ENCODE measurements at regions not wholly inside any gene's neighbourhood (a gene's known extent, or its start where the extent isn't known, plus 50 kb on each side); places are given as distances from the start of the nearest gene placed in this dataset.

DNA sequence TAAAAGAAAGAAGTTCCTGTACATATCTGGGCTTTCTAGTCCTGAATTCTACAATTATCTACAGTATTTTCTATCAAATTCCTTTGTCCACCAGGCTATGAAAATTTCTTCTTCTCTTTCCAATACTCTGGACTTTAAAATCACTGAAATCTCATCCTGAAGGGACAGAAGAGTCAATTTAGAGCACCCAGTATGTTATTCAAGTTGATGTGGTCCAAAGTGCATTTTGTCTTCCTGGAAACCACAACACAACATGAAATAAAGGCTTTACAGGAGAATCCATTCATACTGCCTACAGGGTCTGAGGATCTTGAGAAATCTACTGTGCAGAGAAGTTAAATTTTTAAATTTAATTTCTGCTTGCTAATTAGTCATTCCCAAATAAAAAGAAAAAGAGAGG, 94.9 kb upstream of the ADGRF1 start:
- no peak for TF ChIP-seq POLR2A (IDR thresholded peaks at IDR 0.05)
- TF ChIP-seq, protein P1, sequence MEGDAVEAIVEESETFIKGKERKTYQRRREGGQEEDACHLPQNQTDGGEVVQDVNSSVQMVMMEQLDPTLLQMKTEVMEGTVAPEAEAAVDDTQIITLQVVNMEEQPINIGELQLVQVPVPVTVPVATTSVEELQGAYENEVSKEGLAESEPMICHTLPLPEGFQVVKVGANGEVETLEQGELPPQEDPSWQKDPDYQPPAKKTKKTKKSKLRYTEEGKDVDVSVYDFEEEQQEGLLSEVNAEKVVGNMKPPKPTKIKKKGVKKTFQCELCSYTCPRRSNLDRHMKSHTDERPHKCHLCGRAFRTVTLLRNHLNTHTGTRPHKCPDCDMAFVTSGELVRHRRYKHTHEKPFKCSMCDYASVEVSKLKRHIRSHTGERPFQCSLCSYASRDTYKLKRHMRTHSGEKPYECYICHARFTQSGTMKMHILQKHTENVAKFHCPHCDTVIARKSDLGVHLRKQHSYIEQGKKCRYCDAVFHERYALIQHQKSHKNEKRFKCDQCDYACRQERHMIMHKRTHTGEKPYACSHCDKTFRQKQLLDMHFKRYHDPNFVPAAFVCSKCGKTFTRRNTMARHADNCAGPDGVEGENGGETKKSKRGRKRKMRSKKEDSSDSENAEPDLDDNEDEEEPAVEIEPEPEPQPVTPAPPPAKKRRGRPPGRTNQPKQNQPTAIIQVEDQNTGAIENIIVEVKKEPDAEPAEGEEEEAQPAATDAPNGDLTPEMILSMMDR (IDR thresholded peaks at IDR 0.05), result no peak
